ENCODE measurements at regions not wholly inside any gene's neighbourhood (a gene's known extent, or its start where the extent isn't known, plus 50 kb on each side); places are given as distances from the start of the nearest gene placed in this dataset.

- no peak for DNase-seq
These were observed 114.1 kb upstream of the E2F7 start for GRCh38 chr12:77179515-77179914.

DNA sequence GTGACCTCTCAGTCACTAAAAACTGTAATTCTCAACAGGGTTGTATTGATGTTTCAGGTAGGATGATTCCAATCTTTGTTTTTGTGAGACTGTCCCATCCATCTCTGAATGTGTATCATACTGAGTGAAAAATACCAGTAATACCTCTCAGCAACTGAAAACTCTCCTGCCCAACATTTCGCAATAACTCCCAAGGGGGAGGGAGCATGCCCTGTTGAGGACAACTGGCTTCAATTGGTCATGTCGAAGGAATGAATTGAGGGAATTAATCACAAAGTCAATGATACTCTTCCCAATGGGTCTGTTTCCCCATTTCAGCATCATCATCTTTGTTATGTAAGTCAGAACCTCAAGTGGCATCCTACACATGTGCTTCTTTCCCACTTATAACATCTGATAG, 102.4 kb upstream of the E2F7 start:
- DNase-seq, result no peak

- no peak for DNase-seq
These were observed 101.3 kb upstream of the E2F7 start for GRCh38 chr12:77166696-77167095.

DNA sequence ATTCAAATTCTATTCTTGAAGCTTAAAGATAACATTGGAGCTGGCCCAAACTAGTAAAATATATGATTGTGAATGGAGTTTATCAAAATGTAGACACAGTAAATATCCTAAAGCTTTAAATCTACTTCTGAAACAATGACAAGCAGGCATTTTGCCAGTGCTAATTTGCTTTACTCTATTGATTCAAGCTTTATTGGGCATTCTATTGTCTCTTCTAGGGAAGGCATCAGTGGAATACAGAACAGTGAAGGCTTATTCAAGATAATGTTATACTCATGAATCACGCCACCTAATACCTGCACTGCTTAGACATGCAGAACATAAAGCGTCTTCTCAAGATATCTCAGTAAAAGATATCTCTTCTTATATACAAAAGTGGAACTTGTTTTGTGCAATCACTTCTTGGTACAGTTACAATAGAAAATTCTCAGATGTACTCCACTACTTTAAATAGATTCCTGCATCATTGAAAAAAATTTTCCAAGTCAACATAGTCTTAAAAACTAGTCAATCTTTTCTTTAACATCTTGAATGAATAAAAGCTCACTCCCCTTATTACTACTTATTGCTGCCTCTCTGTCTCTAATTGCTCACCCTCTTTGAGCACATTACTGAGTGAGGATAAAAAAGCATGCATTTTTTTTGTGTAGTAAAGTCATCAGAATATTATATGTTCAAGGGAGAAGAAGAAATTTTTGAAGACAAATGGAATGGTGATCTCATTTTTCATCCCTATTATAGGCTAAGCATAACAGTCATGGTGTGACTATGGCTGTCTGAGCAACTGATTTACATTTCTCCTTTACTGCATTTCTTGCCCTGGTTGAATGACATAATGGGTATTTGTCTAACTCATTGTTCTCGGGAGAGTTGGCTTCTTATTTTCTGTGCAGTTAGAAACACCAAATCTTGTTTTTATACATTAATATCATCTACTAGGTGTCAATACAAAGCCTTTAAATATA, 98.0 kb upstream of the E2F7 start:
- DNase-seq, result no peak

DNA sequence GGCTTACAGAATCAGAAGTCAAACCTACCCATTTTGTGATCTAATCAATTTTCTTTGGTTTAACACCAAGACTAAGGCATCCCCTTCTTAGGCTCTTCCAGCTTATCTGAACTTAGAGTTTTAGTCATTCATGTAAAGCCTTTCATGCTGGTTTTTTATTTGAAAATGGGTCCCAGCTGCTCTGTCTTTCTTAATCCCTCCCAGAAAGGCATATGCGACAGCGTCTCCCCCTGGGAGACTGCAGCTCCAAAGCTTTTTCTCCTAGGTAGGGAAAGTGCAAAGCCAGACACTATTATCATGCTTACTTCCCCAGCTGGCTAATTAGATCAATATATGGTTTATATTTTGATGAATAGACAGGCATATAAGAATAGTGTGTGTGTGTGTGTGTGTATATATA, 96.6 kb upstream of the E2F7 start:
- no peak for DNase-seq

DNA sequence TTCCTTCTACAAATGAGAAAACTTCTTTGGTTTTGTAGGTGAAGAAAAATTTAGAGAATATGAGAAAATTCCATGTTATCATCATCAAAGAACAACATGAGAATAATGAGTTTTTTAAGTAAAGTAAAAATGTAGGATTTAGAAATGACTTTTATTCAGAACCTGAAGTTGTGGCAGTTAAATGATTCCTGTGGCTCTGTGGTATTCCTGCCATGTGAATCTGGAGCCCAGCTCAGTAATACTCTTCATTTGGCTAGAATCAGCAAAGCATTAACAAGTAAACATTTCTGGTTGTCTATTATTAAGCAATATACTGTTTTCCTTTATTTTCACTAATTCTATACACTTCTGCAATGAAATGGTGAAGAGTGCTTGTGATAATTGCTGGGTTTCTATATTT, 95.6 kb upstream of the E2F7 start:
- no peak for DNase-seq

DNA sequence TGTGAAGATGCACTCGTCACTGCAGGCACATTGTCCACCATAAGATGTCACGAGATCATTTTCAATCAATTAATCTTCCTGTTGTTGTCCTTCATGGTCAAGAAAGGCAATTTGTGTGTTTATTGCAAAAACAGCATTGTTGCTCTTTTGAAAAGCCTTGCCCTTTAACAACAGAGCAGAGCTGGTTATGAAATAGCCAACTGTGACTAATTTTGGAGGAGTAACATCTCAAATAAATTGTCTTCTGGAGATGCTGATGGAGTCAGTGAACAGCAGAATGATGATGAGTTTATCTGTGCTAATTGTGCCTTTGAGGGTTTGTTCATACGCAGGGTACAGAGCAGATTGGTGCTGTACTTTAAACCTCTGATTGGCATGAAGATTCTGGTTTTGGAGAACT, 88.3 kb upstream of the E2F7 start:
- DNase-seq, result no peak

GRCh38 chr12:77152623-77153193, 87.3 kb upstream of the E2F7 start:
- no peak for DNase-seq

GRCh38 chr12:77151030-77151429, 85.7 kb upstream of the E2F7 start:
- no peak for DNase-seq

DNA sequence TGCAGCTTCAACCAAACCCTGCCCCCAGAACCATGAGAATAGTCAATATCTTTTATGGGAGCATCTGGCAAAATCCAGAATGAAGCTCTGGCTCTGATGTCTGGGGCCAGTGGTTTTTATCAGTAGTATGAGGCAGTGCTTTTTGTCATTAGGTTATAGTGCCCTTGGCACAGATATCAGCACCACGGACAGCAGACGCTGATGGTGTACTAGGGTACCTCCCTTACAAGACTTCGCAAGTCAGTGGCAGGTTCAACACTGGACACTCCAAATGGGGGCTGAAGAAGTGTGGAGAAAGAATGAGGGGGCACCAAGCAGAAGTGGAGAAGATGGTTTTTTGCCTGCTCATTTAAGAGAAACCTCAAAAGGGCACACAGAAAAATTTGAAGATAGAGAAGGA, 68.2 kb upstream of the E2F7 start:
- DNase-seq, result no peak

DNA sequence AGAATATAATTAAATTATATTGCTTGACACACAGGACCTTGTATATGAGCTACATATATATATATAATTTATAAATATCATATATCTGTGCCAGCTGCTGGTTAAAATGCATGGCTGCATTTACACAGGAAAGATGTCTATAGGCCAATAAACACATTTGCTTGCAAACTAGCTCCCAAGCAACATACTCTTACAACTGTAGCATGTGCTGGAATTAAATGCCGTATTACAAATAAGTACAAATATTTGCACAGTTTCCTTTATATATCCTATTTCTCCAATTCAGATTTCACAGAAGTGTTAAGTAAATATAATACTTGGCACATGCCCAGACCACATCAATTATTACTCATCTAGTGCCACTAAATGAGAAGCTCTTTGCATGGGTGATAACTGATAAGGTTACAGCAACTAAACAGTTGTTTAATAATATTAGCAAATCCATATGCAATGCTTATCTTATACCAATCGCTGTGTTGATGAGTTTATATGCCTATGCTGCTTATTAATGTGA, 66.7 kb upstream of the E2F7 start:
- DNase-seq, result no peak

DNA sequence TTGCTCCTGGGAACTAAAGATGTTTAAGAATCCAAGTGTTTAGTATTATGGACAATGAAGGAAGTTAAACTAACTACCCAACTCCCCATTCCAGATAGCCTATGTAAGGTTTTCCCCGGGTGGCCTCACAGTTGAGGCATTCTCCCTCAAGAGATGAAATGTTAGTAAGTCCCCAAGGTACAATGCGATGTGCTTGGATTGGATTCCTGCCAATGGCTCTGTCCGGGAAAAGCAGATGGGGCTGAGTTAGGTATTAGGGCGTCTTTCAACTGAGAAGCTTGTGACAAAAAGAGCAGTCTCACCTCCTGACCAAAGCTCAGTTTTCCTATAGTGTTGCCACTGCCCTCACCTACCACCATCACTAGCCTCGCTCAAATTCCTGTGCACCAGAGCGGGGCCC, 64.8 kb upstream of the E2F7 start:
- no peak for DNase-seq

- no peak for DNase-seq
These were observed 59.4 kb upstream of the E2F7 start for GRCh38 chr12:77124767-77125166.

DNA sequence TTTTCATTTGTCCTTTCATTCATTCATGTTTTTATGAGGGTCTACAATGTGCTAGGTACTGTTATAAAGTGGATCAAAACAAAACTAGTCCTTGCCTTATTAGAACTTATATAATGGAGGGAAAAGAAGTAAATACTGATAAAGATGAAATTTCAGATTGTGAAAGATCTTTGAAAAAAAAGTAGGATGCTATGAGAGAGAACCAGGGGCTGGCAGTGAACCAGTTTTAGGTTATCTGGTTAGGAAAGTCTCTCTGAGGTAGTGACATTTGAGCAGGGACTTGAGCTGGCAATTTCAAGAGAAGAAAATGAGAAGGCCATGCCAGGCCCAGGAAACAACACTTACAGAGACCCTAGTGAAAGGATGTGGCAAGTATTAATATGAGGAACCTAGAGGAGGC, 57.3 kb upstream of the E2F7 start:
- DNase-seq, result no peak

GRCh38 chr12:77122236-77122635, 56.9 kb upstream of the E2F7 start:
- no peak for DNase-seq

DNA sequence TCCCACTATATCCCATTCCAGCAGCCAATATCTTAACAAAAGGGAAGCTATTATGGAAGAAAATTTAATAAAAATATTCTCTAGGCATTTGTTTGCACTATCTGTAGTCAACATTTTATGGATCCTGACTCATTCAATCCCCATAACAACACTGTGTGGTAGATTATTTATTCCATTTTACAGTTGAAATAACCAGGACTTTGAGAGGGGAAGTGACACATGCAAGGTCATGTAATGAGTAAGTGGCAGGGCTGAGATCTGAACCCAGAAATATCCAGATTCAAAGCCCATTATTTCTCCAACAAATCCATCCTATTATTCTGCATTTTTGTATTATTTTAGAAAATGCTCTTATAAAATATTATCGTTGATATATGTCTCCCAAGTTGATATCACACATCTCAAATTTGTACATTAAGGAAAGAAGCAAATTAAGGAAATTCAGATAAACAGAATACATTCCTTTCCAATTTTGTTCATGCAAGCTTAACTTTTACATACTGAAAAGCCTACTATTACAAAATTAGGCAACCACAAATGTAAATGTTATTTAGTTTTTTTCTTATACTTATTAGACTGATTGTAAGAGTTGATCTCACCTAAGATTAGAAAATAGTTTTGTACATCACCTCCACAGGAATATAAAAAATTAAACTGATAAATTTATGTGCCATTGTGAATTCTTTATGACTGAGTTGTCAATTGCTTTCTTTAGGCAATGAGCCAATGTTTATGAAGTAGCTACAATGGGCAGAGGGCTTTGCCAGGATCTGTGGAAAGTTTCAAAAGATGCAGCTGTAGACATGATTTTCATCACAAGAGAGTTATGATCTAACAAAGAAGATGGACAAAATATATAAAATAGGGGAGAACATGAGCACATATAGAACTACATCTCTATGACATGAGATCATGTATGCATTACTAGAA, 55.1 kb upstream of the E2F7 start:
- no peak for DNase-seq

GRCh38 chr12:77118696-77119095, 53.3 kb upstream of the E2F7 start:
- DNase-seq, result no peak

- DNase-seq, result no peak
These were observed 50.9 kb upstream of the E2F7 start for GRCh38 chr12:77116277-77116676.

DNA sequence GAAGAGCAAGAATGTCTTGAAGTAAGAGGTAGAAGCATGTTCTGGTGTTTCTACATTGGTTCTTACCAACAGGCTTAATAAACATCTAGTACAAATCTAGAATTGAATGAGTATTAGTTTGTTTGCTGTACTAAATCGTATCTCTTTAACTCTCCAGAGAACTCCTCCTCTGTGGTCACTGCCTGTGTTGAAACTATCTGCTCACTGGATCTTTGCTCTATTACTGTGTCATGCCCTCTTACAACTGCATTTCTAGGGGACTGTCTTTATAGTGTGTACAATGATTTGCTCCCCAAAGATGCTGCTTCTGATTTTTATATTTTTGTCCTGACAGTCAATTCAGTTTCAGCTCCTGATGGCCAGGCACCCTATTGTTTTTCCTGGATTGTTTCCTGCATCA, 50.1 kb upstream of the E2F7 start:
- no peak for DNase-seq
